ENCODE measurements at regions not wholly inside any gene's neighbourhood (a gene's known extent, or its start where the extent isn't known, plus 50 kb on each side); places are given as distances from the start of the nearest gene placed in this dataset.

DNA sequence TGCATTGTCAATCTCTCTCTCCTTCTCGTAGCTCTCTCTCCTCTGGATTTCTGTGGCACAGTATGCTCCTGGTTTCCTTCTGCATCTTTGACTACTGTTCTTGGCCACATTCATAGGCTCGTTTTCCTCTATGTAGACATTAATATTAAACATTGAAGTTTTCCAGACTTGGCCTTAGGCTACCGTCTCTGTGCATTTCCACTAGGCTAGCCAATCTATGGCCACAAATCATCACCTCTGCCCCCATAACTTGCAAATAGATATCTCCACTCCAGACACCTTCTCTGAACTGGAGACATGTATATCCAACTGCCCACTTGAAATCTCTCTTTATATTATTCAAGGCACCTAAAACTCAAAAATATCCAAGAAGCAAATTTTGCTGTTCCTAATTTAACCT is 768.5 kb downstream of the TSN start:
- 61 to 69% methylated on average over 3 of the region's 3 CpGs for WGBS, 2 donors
- Histone ChIP-seq H3K36me3 (no peaks in the 10 kb centered on the region), H3K4me1 (no peaks in the 10 kb centered on the region), H3K27ac (no peak overlapping the region), H3K27me3 (no peaks in the 10 kb centered on the region), H3K4me3 (no peak overlapping the region), H3K9me3 (no peaks in the 10 kb centered on the region)
- intact Hi-C loops (cut with DNase I): no loop called here
- no peak for TF ChIP-seq POLR2A (IDR thresholded peaks at IDR 0.05)
- TF ChIP-seq, protein P1, sequence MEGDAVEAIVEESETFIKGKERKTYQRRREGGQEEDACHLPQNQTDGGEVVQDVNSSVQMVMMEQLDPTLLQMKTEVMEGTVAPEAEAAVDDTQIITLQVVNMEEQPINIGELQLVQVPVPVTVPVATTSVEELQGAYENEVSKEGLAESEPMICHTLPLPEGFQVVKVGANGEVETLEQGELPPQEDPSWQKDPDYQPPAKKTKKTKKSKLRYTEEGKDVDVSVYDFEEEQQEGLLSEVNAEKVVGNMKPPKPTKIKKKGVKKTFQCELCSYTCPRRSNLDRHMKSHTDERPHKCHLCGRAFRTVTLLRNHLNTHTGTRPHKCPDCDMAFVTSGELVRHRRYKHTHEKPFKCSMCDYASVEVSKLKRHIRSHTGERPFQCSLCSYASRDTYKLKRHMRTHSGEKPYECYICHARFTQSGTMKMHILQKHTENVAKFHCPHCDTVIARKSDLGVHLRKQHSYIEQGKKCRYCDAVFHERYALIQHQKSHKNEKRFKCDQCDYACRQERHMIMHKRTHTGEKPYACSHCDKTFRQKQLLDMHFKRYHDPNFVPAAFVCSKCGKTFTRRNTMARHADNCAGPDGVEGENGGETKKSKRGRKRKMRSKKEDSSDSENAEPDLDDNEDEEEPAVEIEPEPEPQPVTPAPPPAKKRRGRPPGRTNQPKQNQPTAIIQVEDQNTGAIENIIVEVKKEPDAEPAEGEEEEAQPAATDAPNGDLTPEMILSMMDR (IDR thresholded peaks at IDR 0.05): no peak
- DNase-seq: no peak

GRCh38 chr2:122525336-122525735 is 769.9 kb downstream of the TSN start:
- H3K4me3 ChIP-seq: no peak overlapping the region
- no peak for DNase-seq
- no peaks in the 10 kb centered on the region for H3K4me1 ChIP-seq
- TF ChIP-seq, protein P1 (IDR thresholded peaks at IDR 0.05): no peak
- TF ChIP-seq POLR2A (IDR thresholded peaks at IDR 0.05): no peak
- H3K36me3 ChIP-seq: no peaks in the 10 kb centered on the region
- whole genome bisulfite sequencing, 2 donors: 26 to 44% methylated on average over 2 of the region's 2 CpGs
- intact Hi-C loops (cut with DNase I): no loop called here
- no peak overlapping the region for H3K27ac ChIP-seq
- no peaks in the 10 kb centered on the region for H3K9me3 ChIP-seq
- no peaks in the 10 kb centered on the region for H3K27me3 ChIP-seq

- no peaks in the 10 kb centered on the region for H3K9me3 ChIP-seq
- 57 to 67% methylated on average over 3 of the region's 3 CpGs for WGBS, 2 donors
- H3K27me3 ChIP-seq: no peaks in the 10 kb centered on the region
- no peak overlapping the region for H3K4me3 ChIP-seq
- no peaks in the 10 kb centered on the region for H3K36me3 ChIP-seq
- no peak overlapping the region for H3K27ac ChIP-seq
- no peaks in the 10 kb centered on the region for H3K4me1 ChIP-seq
- no peak for DNase-seq
- intact Hi-C loops (cut with DNase I): no loop called here
- TF ChIP-seq POLR2A (IDR thresholded peaks at IDR 0.05): no peak
- TF ChIP-seq, protein P1 (IDR thresholded peaks at IDR 0.05): no peak
Measured at GRCh38 chr2:122528061-122528460, 772.6 kb downstream of the TSN start.

- Histone ChIP-seq H3K9me3 (no peaks in the 10 kb centered on the region), H3K4me1 (no peaks in the 10 kb centered on the region), H3K36me3 (no peaks in the 10 kb centered on the region), H3K27ac (no peak overlapping the region), H3K4me3 (no peak overlapping the region), H3K27me3 (no peaks in the 10 kb centered on the region)
- 49 to 51% methylated on average over 10 to 11 of the region's 11 CpGs for WGBS, 2 donors
- DNase-seq: no peak
- TF ChIP-seq, protein P1 (IDR thresholded peaks at IDR 0.05): no peak
- no peak for TF ChIP-seq POLR2A (IDR thresholded peaks at IDR 0.05)
- intact Hi-C loops (cut with DNase I): no loop called here
Measured at GRCh38 chr2:122528958-122529705, 773.7 kb downstream of the TSN start.

DNA sequence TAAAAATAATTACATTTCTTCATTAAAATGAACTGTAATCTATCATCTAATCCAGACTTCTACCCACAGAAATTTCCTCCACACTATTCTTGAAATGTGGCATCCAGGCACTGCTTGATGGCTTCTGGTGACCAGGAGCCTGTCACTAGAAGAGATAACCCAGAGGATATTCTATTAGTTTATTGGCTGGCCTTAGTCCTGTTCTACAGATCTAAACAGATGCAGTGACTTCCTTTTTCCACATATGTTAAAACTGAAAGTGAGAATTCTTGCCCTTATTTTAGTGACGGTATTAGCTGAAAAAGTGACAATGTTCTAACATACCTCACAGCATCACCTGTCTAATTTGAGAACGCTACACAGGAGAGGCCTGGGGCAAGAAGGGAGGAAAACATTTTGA is 775.4 kb downstream of the TSN start:
- no peaks in the 10 kb centered on the region for H3K4me1 ChIP-seq
- DNase-seq: no peak
- no peaks in the 10 kb centered on the region for H3K27me3 ChIP-seq
- H3K27ac ChIP-seq: no peak overlapping the region
- intact Hi-C loops (cut with DNase I): no loop called here
- H3K4me3 ChIP-seq: no peak overlapping the region
- no peak for TF ChIP-seq POLR2A (IDR thresholded peaks at IDR 0.05)
- TF ChIP-seq, protein P1 (IDR thresholded peaks at IDR 0.05): no peak
- 37 to 39% methylated on average over 2 of the region's 2 CpGs for WGBS, 2 donors
- H3K36me3 ChIP-seq: no peaks in the 10 kb centered on the region
- no peaks in the 10 kb centered on the region for H3K9me3 ChIP-seq

Measured in esophagus squamous epithelium (tissue), 5 donors.